ENCODE measurements at regions not wholly inside any gene's neighbourhood (a gene's known extent, or its start where the extent isn't known, plus 50 kb on each side); places are given as distances from the start of the nearest gene placed in this dataset.

DNA sequence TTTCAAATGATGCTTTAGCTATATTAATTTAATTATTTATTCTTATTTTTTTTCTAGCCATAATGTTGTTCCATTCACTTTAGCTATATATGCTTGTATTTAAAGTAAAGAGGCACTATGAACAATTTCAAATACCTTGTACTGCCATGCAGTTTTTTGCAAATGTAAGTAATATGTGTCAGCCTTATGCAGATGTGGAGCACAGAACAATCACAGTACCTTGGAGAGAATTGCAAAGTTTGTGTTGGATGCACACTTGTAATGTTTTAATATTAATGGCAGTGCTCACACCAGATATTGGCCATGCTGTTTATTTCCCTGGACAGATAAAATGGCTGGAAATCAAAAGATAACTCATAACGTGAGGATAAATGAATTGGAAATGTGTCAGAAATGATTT, 663.5 kb upstream of the SEMA3D start:
- no peak overlapping the region for H3K4me3 ChIP-seq (ENCODE audit: low read depth, low read length)
- ChIA-PET CTCF (no interaction called here), POLR2A (no interaction called here)
- TF ChIP-seq, protein P1, sequence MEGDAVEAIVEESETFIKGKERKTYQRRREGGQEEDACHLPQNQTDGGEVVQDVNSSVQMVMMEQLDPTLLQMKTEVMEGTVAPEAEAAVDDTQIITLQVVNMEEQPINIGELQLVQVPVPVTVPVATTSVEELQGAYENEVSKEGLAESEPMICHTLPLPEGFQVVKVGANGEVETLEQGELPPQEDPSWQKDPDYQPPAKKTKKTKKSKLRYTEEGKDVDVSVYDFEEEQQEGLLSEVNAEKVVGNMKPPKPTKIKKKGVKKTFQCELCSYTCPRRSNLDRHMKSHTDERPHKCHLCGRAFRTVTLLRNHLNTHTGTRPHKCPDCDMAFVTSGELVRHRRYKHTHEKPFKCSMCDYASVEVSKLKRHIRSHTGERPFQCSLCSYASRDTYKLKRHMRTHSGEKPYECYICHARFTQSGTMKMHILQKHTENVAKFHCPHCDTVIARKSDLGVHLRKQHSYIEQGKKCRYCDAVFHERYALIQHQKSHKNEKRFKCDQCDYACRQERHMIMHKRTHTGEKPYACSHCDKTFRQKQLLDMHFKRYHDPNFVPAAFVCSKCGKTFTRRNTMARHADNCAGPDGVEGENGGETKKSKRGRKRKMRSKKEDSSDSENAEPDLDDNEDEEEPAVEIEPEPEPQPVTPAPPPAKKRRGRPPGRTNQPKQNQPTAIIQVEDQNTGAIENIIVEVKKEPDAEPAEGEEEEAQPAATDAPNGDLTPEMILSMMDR (IDR thresholded peaks at IDR 0.05; ENCODE audit: insufficient read depth in 1 of 2, low read depth in 1 of 2, low read length in 1 of 2, severe bottlenecking in 1 of 2, unreplicated experiment in 1 of 2), result no peak
- H3K36me3 Mint-ChIP-seq (ENCODE audit: insufficient read depth, unreplicated experiment), result no peaks in the 10 kb centered on the region
- BruUV-seq (replicated peaks), result no TSS peak
- no peaks in the 10 kb centered on the region for H3K4me1 ChIP-seq
- peaks cover 9% of the 10 kb centered on the region for H3K27me3 Mint-ChIP-seq (ENCODE audit: insufficient read depth, unreplicated experiment)
- no peak for DNase-seq
- H3K4me3 Mint-ChIP-seq (ENCODE audit: unreplicated experiment), result no peak overlapping the region
- H3K27ac Mint-ChIP-seq (ENCODE audit: unreplicated experiment), result no peak overlapping the region
- no peaks in the 10 kb centered on the region for H3K9me3 ChIP-seq
- intact Hi-C loops (cut with micrococcal nuclease; ENCODE audit: unreplicated experiment), result loop anchor here (5.0 to 10.0 kb wide), 2 partner anchors 293 to 1916 kb away; no protein-coding TSS in a partner anchor
- no peaks in the 10 kb centered on the region for H3K27me3 ChIP-seq (replicated peaks; ENCODE audit: control insufficient read depth, insufficient read depth, low read length)
- no peaks in the 10 kb centered on the region for H3K4me1 Mint-ChIP-seq (ENCODE audit: low read depth, unreplicated experiment)
- H3K36me3 ChIP-seq (ENCODE audit: control insufficient read depth, insufficient read depth, low read length), result no peaks in the 10 kb centered on the region
- no peaks in the 10 kb centered on the region for H3K9me3 Mint-ChIP-seq (ENCODE audit: unreplicated experiment)

DNA sequence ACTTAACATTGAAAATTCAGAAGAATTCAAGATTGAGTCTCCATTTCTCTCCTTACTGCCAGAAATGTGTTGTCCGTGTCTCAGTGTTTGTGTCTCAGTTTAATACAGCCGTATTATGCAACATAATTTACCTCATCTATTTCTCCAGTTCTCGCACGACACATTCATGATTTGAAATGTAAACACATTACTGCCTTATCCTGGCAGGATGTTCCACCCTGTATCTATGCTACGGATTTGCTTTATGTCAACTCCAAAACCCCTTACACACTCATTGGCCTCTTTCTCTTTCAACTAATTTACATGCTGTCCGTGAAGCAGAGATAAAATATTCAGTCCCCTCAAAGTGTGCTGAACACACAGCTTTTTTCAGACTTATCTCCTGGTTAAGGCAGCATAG, 653.7 kb upstream of the SEMA3D start:
- Mint-ChIP-seq H3K4me1 (ENCODE audit: low read depth, unreplicated experiment) (no peaks in the 10 kb centered on the region), H3K9me3 (ENCODE audit: unreplicated experiment) (no peaks in the 10 kb centered on the region), H3K27me3 (ENCODE audit: insufficient read depth, unreplicated experiment) (no peaks in the 10 kb centered on the region), H3K4me3 (ENCODE audit: unreplicated experiment) (no peak overlapping the region), H3K27ac (ENCODE audit: unreplicated experiment) (no peak overlapping the region), H3K36me3 (ENCODE audit: insufficient read depth, unreplicated experiment) (no peaks in the 10 kb centered on the region)
- Histone ChIP-seq H3K4me1 (no peaks in the 10 kb centered on the region), H3K36me3 (ENCODE audit: control insufficient read depth, insufficient read depth, low read length) (no peaks in the 10 kb centered on the region), H3K4me3 (ENCODE audit: low read depth, low read length) (no peak overlapping the region), H3K9me3 (no peaks in the 10 kb centered on the region), H3K27me3 (replicated peaks; ENCODE audit: control insufficient read depth, insufficient read depth, low read length) (no peaks in the 10 kb centered on the region)
- DNase-seq, result no peak
- CTCF ChIA-PET, result no interaction called here
- BruUV-seq (replicated peaks), result no TSS peak
- TF ChIP-seq, protein P1 (IDR thresholded peaks at IDR 0.05; ENCODE audit: insufficient read depth in 1 of 2, low read depth in 1 of 2, low read length in 1 of 2, severe bottlenecking in 1 of 2, unreplicated experiment in 1 of 2), result no peak
- POLR2A ChIA-PET, result no interaction called here
- intact Hi-C loops (cut with micrococcal nuclease; ENCODE audit: unreplicated experiment), result no loop called here

DNA sequence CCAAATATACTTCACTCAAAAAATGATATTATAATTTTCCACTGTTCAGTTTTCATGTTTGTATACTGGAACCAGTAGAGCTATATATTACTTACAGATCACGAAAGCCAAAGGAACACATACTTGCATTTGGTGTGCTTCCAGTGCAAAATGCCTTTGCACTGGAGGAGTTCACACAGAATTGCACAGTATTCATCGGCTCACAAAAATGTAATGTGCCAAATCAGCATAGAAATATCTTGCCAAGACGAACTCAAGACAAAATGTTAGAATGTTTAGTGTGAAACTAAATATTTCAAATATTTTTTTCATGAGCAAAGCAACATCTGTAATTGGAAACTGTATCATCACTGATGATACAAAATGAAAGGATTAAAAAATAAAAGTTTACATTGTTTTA, 646.2 kb upstream of the SEMA3D start:
- Mint-ChIP-seq H3K9me3 (ENCODE audit: unreplicated experiment) (no peaks in the 10 kb centered on the region), H3K4me1 (ENCODE audit: low read depth, unreplicated experiment) (no peaks in the 10 kb centered on the region), H3K4me3 (ENCODE audit: unreplicated experiment) (no peak overlapping the region), H3K36me3 (ENCODE audit: insufficient read depth, unreplicated experiment) (no peaks in the 10 kb centered on the region), H3K27ac (ENCODE audit: unreplicated experiment) (no peak overlapping the region), H3K27me3 (ENCODE audit: insufficient read depth, unreplicated experiment) (no peaks in the 10 kb centered on the region)
- BruUV-seq (replicated peaks), result no TSS peak
- H3K9me3 ChIP-seq, result no peaks in the 10 kb centered on the region
- POLR2A ChIA-PET, result no interaction called here
- no peak for DNase-seq
- CTCF ChIA-PET, result no interaction called here
- H3K4me3 ChIP-seq (ENCODE audit: low read depth, low read length), result no peak overlapping the region
- H3K27me3 ChIP-seq (replicated peaks; ENCODE audit: control insufficient read depth, insufficient read depth, low read length), result no peaks in the 10 kb centered on the region
- intact Hi-C loops (cut with micrococcal nuclease; ENCODE audit: unreplicated experiment), result loop anchor here (5.0 kb wide), 1 partner anchor 376 kb away; no protein-coding TSS in a partner anchor
- H3K36me3 ChIP-seq (ENCODE audit: control insufficient read depth, insufficient read depth, low read length), result no peaks in the 10 kb centered on the region
- H3K4me1 ChIP-seq, result no peaks in the 10 kb centered on the region
- TF ChIP-seq, protein P1 (IDR thresholded peaks at IDR 0.05; ENCODE audit: insufficient read depth in 1 of 2, low read depth in 1 of 2, low read length in 1 of 2, severe bottlenecking in 1 of 2, unreplicated experiment in 1 of 2), result no peak

Data from Caco-2 (cell line).